GM12875 (cell line): ENCODE measurements at regions not wholly inside any gene's neighbourhood (a gene's known extent, or its start where the extent isn't known, plus 50 kb on each side); places are given as distances from the start of the nearest gene placed in this dataset.

Experiments used
- H3K4me3 ChIP-seq: one replicate; pipeline ENCODE4 v1.5.1; 2011; ENCODE audit warnings: low read depth, low read length, control low read depth
- TF ChIP-seq, protein P1 (sequence below): IDR thresholded peaks from 2 replicates; pipeline ENCODE4 v1.5.1; 2011; ENCODE audit warnings: low read depth, mild to moderate bottlenecking, control low read depth, inconsistent platforms, low read length, moderate library complexity, borderline replicate concordance; ENCODE audit not compliant: insufficient read depth

DNA sequence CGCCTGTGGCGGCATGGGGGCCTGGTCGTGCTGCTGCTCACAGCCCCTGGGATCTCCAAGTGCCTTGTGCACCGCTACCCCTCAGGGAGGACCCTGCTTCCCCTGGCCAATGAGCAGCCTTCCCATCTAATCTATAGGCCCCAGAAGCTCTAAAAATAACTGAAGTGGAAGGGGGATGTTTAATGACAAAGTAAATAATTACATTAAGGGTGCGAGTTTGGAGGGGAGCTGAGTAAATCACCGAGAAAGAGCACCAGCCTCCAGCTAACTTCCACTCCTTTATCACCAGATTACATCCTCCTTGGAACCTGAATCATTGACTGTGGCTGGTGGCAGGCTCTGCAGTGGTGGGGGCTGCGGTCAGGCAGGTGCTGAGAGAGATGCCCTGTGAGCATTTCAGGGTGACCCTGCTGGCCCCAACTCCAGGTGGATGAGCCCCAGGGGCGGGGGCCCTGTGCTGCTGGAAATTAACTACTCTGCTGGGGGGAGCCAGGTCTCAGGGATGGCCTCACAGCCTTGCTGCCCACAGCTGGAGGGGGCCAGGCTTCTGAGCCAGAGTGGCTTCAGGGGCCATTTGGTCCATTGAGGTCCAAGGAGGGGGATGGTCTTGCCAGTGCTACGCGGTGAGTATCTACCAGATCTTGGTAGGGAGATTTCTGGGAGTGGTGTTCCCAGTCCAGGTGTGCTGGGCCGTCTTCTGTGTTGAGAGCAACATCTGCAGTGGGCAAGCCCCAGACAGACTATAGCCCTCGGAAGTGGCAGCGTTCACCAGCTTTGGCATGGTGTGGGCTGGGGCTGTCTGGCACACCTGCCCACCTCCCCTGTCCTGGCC, 74.2 kb downstream of the GLI2 start:
- H3K4me3 ChIP-seq = no peak overlapping the region
- TF ChIP-seq, protein P1, sequence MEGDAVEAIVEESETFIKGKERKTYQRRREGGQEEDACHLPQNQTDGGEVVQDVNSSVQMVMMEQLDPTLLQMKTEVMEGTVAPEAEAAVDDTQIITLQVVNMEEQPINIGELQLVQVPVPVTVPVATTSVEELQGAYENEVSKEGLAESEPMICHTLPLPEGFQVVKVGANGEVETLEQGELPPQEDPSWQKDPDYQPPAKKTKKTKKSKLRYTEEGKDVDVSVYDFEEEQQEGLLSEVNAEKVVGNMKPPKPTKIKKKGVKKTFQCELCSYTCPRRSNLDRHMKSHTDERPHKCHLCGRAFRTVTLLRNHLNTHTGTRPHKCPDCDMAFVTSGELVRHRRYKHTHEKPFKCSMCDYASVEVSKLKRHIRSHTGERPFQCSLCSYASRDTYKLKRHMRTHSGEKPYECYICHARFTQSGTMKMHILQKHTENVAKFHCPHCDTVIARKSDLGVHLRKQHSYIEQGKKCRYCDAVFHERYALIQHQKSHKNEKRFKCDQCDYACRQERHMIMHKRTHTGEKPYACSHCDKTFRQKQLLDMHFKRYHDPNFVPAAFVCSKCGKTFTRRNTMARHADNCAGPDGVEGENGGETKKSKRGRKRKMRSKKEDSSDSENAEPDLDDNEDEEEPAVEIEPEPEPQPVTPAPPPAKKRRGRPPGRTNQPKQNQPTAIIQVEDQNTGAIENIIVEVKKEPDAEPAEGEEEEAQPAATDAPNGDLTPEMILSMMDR = no peak

- TF ChIP-seq, protein P1 = no peak
- H3K4me3 ChIP-seq = no peak overlapping the region
Measured at GRCh38 chr2:120810639-120811038, 75.0 kb downstream of the GLI2 start.

DNA sequence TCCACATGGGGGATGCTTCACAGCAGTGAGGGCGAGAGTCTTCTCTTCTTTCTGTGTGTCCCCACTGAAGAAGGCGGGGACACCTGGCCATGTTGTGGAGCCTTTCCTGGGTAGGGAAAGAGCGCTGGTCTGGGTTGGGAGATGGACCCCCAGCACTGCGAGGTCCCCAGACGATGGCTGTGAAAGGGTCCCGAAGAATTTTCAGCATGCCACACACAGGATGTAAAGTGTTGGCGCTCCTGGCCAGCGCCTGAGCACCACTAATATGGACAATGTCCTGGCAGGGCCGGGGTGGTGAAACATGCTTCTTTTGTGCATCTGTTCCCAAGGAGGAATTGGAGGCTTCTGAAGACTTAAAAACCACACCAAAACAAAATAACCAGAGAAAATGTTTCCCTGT, 77.2 kb downstream of the GLI2 start:
- TF ChIP-seq, protein P1 = no peak
- H3K4me3 ChIP-seq = no peak overlapping the region

DNA sequence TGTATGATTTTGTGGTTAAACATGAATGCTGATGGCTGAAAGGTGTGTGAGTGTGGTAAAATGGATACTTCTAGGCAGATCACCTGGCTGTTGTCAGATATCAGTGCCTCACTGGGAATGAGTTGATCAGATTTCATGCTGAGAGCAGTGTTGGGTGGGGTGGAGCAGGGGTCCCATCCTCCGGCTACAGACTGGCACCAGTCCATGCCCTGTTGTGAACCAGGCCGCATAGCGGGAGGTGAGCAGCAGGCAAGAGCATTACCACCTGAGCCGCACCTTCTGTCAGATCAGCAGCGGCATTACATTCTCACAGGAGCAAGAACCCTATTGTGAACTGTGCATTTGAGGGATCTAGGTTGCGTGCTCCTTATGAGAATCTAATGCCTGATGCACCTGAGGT, 78.7 kb downstream of the GLI2 start:
- no peak overlapping the region for H3K4me3 ChIP-seq
- TF ChIP-seq, protein P1 = no peak

GRCh38 chr2:120815292-120815691, 79.6 kb downstream of the GLI2 start:
- no peak overlapping the region for H3K4me3 ChIP-seq
- TF ChIP-seq, protein P1 = no peak

- TF ChIP-seq, protein P1 = no peak
- no peak overlapping the region for H3K4me3 ChIP-seq
Measured at GRCh38 chr2:120817136-120817955, 81.7 kb downstream of the GLI2 start.
